ENCODE measurements at regions not wholly inside any gene's neighbourhood (a gene's known extent, or its start where the extent isn't known, plus 50 kb on each side); places are given as distances from the start of the nearest gene placed in this dataset.

- TF ChIP-seq TAF7 (optimal IDR thresholded peaks at IDR 0.05; ENCODE audit: borderline replicate concordance, low read depth, low read length), result no peak
- no peak for TF ChIP-seq KDM1A (IDR thresholded peaks at IDR 0.05; ENCODE audit: borderline replicate concordance, low read length)
- no peak for TF ChIP-seq RFX5 (IDR thresholded peaks at IDR 0.05; ENCODE audit: borderline replicate concordance, low read depth, low read length)
These were observed 61.4 kb upstream of the TNFSF18 start (continued) for GRCh38 chr1:173112129-173112528.

Data from H1 (cell line).